HCT116 (cell line): ENCODE measurements at regions not wholly inside any gene's neighbourhood (a gene's known extent, or its start where the extent isn't known, plus 50 kb on each side); places are given as distances from the start of the nearest gene placed in this dataset.

Experiments used
- JUND ChIP-seq: IDR thresholded peaks from 2 replicates; pipeline ENCODE4 v1.6.1; 2012
- POLR2A ChIP-seq: IDR thresholded peaks from 2 replicates; pipeline ENCODE4 v1.7.0; 2011; ENCODE audit warnings: borderline replicate concordance; ENCODE audit not compliant: insufficient read depth, insufficient read length; ENCODE audit errors: extremely low read depth
- POLR2AphosphoS5 ChIP-seq: IDR thresholded peaks from 2 replicates; pipeline ENCODE4 v1.6.1; 2011; ENCODE audit warnings: mild to moderate bottlenecking, low read depth, low read length, moderate library complexity
- SIN3A ChIP-seq: IDR thresholded peaks from 2 replicates; pipeline ENCODE4 v1.6.1; 2012; ENCODE audit warnings: low read depth
- SP1 ChIP-seq: IDR thresholded peaks from 2 replicates; pipeline ENCODE4 v1.6.1; 2012; ENCODE audit warnings: low read depth
- TF ChIP-seq, protein P1 (sequence below), 3 experiments: fragments of 200-600 bp in 1 of 3; sonication (generic) in 1 of 3; IDR thresholded peaks in 2 of 3; conservative IDR thresholded peaks in 1 of 3; 2 replicates each; pipeline ENCODE4 v1.5.1; 2012 to 2017; ENCODE audit warnings: low read depth in 2 of 3, low read length in 2 of 3, antibody characterized with exemption in 1 of 3, borderline replicate concordance in 1 of 3, control low read depth in 1 of 3, mild to moderate bottlenecking in 1 of 3, mixed read lengths in 1 of 3, mixed run types in 1 of 3, moderate library complexity in 1 of 3; ENCODE audit not compliant: insufficient read depth in 1 of 3

DNA sequence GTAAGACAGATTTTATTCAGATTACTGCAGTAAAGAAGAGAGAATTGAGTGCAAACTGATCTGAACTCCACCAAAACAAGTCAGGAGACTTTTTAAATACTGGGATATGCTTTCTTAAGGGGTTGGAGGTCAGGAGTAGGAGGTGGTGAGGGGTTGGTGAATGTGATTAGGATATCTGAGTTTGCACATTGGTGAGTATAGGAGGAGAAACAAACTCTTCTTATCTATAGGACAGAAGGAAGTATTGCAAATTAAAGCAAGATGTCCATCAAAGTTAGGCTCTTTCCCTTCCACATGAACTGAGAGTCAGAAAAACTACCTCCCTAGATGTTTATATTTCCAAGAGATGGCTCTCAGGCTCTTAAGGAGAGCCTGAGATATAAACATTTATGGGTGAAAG lies 114.6 kb upstream of the HTR1E start:
- TF ChIP-seq POLR2AphosphoS5 (no peak), POLR2A (no peak), SIN3A (no peak), JUND (no peak), SP1 (no peak)
- TF ChIP-seq, protein P1, sequence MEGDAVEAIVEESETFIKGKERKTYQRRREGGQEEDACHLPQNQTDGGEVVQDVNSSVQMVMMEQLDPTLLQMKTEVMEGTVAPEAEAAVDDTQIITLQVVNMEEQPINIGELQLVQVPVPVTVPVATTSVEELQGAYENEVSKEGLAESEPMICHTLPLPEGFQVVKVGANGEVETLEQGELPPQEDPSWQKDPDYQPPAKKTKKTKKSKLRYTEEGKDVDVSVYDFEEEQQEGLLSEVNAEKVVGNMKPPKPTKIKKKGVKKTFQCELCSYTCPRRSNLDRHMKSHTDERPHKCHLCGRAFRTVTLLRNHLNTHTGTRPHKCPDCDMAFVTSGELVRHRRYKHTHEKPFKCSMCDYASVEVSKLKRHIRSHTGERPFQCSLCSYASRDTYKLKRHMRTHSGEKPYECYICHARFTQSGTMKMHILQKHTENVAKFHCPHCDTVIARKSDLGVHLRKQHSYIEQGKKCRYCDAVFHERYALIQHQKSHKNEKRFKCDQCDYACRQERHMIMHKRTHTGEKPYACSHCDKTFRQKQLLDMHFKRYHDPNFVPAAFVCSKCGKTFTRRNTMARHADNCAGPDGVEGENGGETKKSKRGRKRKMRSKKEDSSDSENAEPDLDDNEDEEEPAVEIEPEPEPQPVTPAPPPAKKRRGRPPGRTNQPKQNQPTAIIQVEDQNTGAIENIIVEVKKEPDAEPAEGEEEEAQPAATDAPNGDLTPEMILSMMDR (IDR thresholded peaks at IDR 0.05 in 2 of 3, conservative IDR thresholded peaks at IDR 0.05 in 1 of 3; ENCODE audit: borderline replicate concordance in 1 of 3, insufficient read depth in 1 of 3, low read depth in 2 of 3, low read length in 2 of 3), result no peak
